DND-41 (cell line): ENCODE measurements at regions not wholly inside any gene's neighbourhood (a gene's known extent, or its start where the extent isn't known, plus 50 kb on each side); places are given as distances from the start of the nearest gene placed in this dataset.

Experiments used
- ATAC-seq: fragments of 200-7000 bp; cut with Tn5 transposase; 3 replicates; pipeline ENCODE4 v1.9.1; 2021; ENCODE audit warnings: low read depth; ENCODE audit not compliant: insufficient read depth
- DNase-seq: peaks from one replicate; pipeline ENCODE4 v3.0.0-alpha.2; 2020
- H2AFZ ChIP-seq: 2 replicates; pipeline ENCODE4 v1.6.0; 2012; ENCODE audit warnings: low read depth, low read length
- H3K27ac ChIP-seq: 2 replicates; pipeline ENCODE4 v1.5.1; 2012; ENCODE audit warnings: low read length, inconsistent platforms
- H3K27me3 ChIP-seq: fragments of 200-600 bp; sonication (generic); 2 replicates; pipeline ENCODE4 v1.6.0; 2012; ENCODE audit warnings: low read length, mild to moderate bottlenecking, inconsistent platforms; ENCODE audit not compliant: insufficient read depth, poor library complexity
- H3K36me3 ChIP-seq: 2 replicates; pipeline ENCODE4 v1.5.1; 2012; ENCODE audit warnings: low read length, inconsistent platforms; ENCODE audit not compliant: insufficient read depth
- H3K4me1 ChIP-seq: 2 replicates; pipeline ENCODE4 v1.5.1; 2012; ENCODE audit warnings: mild to moderate bottlenecking, low read length; ENCODE audit not compliant: insufficient read depth
- H3K4me2 ChIP-seq: 2 replicates; pipeline ENCODE4 v1.6.0; 2012; ENCODE audit warnings: mild to moderate bottlenecking, moderate library complexity, low read length, inconsistent platforms; ENCODE audit not compliant: insufficient read depth
- H3K4me3 ChIP-seq, 2 experiments: fragments of 200-600 bp in 1 of 2; shearing (Covaris generic) in 1 of 2; 2 replicates each; pipeline ENCODE4 v1.5.1; 2012 to 2016; ENCODE audit warnings: inconsistent platforms in 2 of 2, low read length in 2 of 2, mild to moderate bottlenecking in 2 of 2, low read depth in 1 of 2, moderate library complexity in 1 of 2
- H3K79me2 ChIP-seq: 2 replicates; pipeline ENCODE4 v1.6.0; 2012; ENCODE audit warnings: low read length, inconsistent platforms; ENCODE audit not compliant: insufficient read depth
- H3K9ac ChIP-seq: 2 replicates; pipeline ENCODE4 v1.6.0; 2012; ENCODE audit warnings: low read depth, mild to moderate bottlenecking, inconsistent platforms, low read length, moderate library complexity
- H3K9me3 ChIP-seq: 2 replicates; pipeline ENCODE4 v1.5.1; 2012; ENCODE audit warnings: low read length, moderate library complexity, mild to moderate bottlenecking, inconsistent platforms; ENCODE audit not compliant: insufficient read depth, severe bottlenecking
- H4K20me1 ChIP-seq: 2 replicates; pipeline ENCODE4 v1.6.0; 2012; ENCODE audit warnings: low read length; ENCODE audit not compliant: insufficient read depth
- EZH2 ChIP-seq: IDR thresholded peaks from 3 replicates; pipeline ENCODE4 v1.6.1; 2012; ENCODE audit warnings: borderline replicate concordance, low read depth, mild to moderate bottlenecking, moderate library complexity, low read length, inconsistent platforms; ENCODE audit not compliant: severe bottlenecking
- TF ChIP-seq, protein P1 (sequence below): IDR thresholded peaks from 2 replicates; pipeline ENCODE4 v1.5.1; 2012; ENCODE audit warnings: borderline replicate concordance, low read length, moderate library complexity, mild to moderate bottlenecking; ENCODE audit not compliant: poor library complexity, severe bottlenecking; ENCODE audit errors: extremely low read depth

GRCh38 chr1:38522915-38523567 lies 336.5 kb downstream of the RRAGC start:
- H2AFZ ChIP-seq: no peak overlapping the region
- H3K36me3 ChIP-seq: no peaks in the 10 kb centered on the region
- H3K27me3 ChIP-seq: no peaks in the 10 kb centered on the region
- H4K20me1 ChIP-seq: no peaks in the 10 kb centered on the region
- no peak overlapping the region for H3K4me2 ChIP-seq
- H3K4me1 ChIP-seq: no peaks in the 10 kb centered on the region
- H3K27ac ChIP-seq: no peak overlapping the region
- no peak overlapping the region for H3K9ac ChIP-seq
- no peaks in the 10 kb centered on the region for H3K9me3 ChIP-seq
- H3K4me3 ChIP-seq: no peak overlapping the region
- H3K79me2 ChIP-seq: no peaks in the 10 kb centered on the region
- ATAC-seq (no peak), DNase-seq (no peak)
- TF ChIP-seq, protein P1, sequence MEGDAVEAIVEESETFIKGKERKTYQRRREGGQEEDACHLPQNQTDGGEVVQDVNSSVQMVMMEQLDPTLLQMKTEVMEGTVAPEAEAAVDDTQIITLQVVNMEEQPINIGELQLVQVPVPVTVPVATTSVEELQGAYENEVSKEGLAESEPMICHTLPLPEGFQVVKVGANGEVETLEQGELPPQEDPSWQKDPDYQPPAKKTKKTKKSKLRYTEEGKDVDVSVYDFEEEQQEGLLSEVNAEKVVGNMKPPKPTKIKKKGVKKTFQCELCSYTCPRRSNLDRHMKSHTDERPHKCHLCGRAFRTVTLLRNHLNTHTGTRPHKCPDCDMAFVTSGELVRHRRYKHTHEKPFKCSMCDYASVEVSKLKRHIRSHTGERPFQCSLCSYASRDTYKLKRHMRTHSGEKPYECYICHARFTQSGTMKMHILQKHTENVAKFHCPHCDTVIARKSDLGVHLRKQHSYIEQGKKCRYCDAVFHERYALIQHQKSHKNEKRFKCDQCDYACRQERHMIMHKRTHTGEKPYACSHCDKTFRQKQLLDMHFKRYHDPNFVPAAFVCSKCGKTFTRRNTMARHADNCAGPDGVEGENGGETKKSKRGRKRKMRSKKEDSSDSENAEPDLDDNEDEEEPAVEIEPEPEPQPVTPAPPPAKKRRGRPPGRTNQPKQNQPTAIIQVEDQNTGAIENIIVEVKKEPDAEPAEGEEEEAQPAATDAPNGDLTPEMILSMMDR: no peak
- TF ChIP-seq EZH2: no peak

DNA sequence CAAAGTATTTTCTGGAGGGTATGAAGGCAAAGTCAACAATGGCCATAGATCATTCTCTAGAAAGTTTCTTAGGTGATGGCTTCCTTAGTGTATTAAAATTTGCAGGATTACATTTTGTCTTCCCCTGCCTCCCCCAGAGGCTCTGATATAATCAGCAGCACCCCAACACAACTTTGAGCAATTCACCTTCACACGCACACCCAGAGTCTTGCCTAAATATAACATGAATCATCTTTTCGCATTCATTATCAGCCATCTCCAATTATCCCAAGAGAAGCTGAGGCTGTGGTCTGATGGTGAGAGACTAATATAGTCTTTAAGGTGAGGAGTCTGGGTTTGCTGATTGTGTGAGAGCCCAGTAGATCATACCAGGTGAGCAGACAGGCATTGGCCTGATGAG lies 343.0 kb downstream of the RRAGC start:
- no peaks in the 10 kb centered on the region for H3K79me2 ChIP-seq
- H3K4me3 ChIP-seq: no peak overlapping the region
- H3K9me3 ChIP-seq: no peaks in the 10 kb centered on the region
- ATAC-seq (no peak), DNase-seq (no peak)
- H3K9ac ChIP-seq: no peak overlapping the region
- H3K4me2 ChIP-seq: no peak overlapping the region
- H3K4me1 ChIP-seq: no peaks in the 10 kb centered on the region
- H4K20me1 ChIP-seq: peaks cover 6% of the 10 kb centered on the region; the same call in 1 of the 2 replicates
- no peak overlapping the region for H2AFZ ChIP-seq
- no peak overlapping the region for H3K27ac ChIP-seq
- TF ChIP-seq, protein P1: no peak
- no peak for TF ChIP-seq EZH2
- no peaks in the 10 kb centered on the region for H3K36me3 ChIP-seq
- H3K27me3 ChIP-seq: no peaks in the 10 kb centered on the region

- Histone ChIP-seq H2AFZ (no peak overlapping the region), H3K79me2 (no peaks in the 10 kb centered on the region), H4K20me1 (peaks cover 6% of the 10 kb centered on the region; the same call in 1 of the 2 replicates), H3K4me1 (no peaks in the 10 kb centered on the region), H3K9ac (no peak overlapping the region), H3K4me2 (no peak overlapping the region), H3K27ac (no peak overlapping the region), H3K4me3 (no peak overlapping the region), H3K9me3 (no peaks in the 10 kb centered on the region), H3K27me3 (peaks cover 31% of the 10 kb centered on the region), H3K36me3 (no peaks in the 10 kb centered on the region)
- TF ChIP-seq, protein P1: no peak
- TF ChIP-seq EZH2: no peak
- ATAC-seq (no peak), DNase-seq (no peak)
These were observed 346.8 kb downstream of the RRAGC start for GRCh38 chr1:38512789-38513188.
